Progenitor cell of endocrine pancreas (in vitro differentiated cells): ENCODE measurements at regions not wholly inside any gene's neighbourhood (a gene's known extent, or its start where the extent isn't known, plus 50 kb on each side); places are given as distances from the start of the nearest gene placed in this dataset.
"Not testable (repeated sequence)": the region's sequence is repeated elsewhere in the genome, so short reads cannot be mapped to it uniquely, and the experiment has no call there.

Experiments used
- DNase-seq: peaks from one replicate; pipeline ENCODE4 v3.0.0; 2021; ENCODE audit warnings: low spot score; ENCODE audit not compliant: unreplicated experiment
- H3K27ac Mint-ChIP-seq: 2 replicates; pipeline ENCODE4 v1.8.0; 2021; ENCODE audit warnings: mild to moderate bottlenecking, moderate library complexity, mixed read lengths
- H3K27me3 Mint-ChIP-seq: 2 replicates; pipeline ENCODE4 v1.8.0; 2021; ENCODE audit warnings: mixed read lengths
- H3K36me3 Mint-ChIP-seq: 2 replicates; pipeline ENCODE4 v1.8.0; 2022; ENCODE audit warnings: mixed read lengths; ENCODE audit not compliant: insufficient read depth
- H3K4me1 Mint-ChIP-seq: 2 replicates; pipeline ENCODE4 v1.8.0; 2021; ENCODE audit warnings: low read depth, mixed read lengths
- H3K4me3 Mint-ChIP-seq: 2 replicates; pipeline ENCODE4 v1.8.0; 2021; ENCODE audit warnings: low read depth, mild to moderate bottlenecking, moderate library complexity, mixed read lengths
- H3K9me3 Mint-ChIP-seq: 2 replicates; pipeline ENCODE4 v1.8.0; 2021; ENCODE audit warnings: low read depth, mixed read lengths
- CTCF ChIP-seq: fragments of 200-600 bp; sonication (generic); IDR thresholded peaks from one replicate; pipeline ENCODE4 v1.5.0; 2021; ENCODE audit warnings: antibody characterized with exemption, mild to moderate bottlenecking; ENCODE audit not compliant: unreplicated experiment

- peaks cover 2% of the 10 kb centered on the region for H3K27me3 Mint-ChIP-seq
- DNase-seq: no peak
- no peaks in the 10 kb centered on the region for H3K36me3 Mint-ChIP-seq
- H3K4me1 Mint-ChIP-seq: no peaks in the 10 kb centered on the region
- TF ChIP-seq CTCF: no peak
- no peak overlapping the region for H3K27ac Mint-ChIP-seq
- H3K4me3 Mint-ChIP-seq: no peak overlapping the region
- H3K9me3 Mint-ChIP-seq: no peaks in the 10 kb centered on the region
These were observed 354.6 kb downstream of the ZNF326 start for GRCh38 chr1:90349510-90349909.

DNA sequence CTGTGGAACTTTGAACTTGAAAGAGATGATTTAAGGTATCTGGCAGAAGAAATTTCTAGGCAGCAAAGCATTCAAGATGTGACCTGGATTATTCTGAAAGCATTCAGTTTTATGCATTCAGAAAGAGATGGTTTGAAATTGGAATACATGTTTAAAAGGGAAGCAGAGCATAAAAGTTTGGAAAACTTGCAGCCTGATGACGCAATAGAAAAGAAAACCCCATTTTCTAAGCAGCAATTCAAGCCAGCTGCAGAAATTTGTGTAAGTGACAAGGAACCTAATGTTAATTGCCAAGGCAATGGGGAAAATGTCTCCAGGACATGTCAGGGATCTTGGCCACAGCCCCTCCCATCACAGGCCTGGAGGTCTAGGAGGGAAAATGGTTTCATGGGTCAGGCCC, 354.0 kb downstream of the ZNF326 start:
- Mint-ChIP-seq H3K9me3 (no peaks in the 10 kb centered on the region), H3K36me3 (no peaks in the 10 kb centered on the region), H3K27me3 (no peaks in the 10 kb centered on the region), H3K4me1 (no peaks in the 10 kb centered on the region), H3K4me3 (no peak overlapping the region), H3K27ac (no peak overlapping the region)
- no peak for TF ChIP-seq CTCF
- DNase-seq: no peak

DNA sequence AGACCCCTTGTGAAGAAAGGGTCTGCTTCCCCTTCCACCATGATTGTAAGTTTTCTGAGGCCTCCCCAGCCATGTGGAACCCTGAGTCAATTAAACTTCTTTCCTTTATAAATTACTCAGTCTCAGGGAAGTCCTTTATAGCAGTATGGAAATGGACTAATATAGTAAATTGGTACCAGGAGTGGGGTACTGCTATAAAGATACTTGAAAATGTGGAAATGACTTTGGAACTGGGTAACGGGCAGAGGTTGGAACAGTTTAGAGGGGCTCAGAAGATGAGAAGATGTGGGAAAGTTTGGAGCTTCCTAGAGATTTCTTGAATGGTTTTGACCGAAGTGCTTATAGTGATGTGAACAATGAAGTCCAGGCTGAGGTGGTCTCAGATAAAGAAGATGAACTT, 353.5 kb downstream of the ZNF326 start:
- H3K36me3 Mint-ChIP-seq, H3K4me3 Mint-ChIP-seq: not testable (repeated sequence)

GRCh38 chr1:90347366-90347765, 352.5 kb downstream of the ZNF326 start:
- no peak for DNase-seq
- no peaks in the 10 kb centered on the region for H3K27me3 Mint-ChIP-seq
- H3K27ac Mint-ChIP-seq: no peak overlapping the region
- no peaks in the 10 kb centered on the region for H3K9me3 Mint-ChIP-seq
- H3K4me1 Mint-ChIP-seq: no peaks in the 10 kb centered on the region
- no peak overlapping the region for H3K4me3 Mint-ChIP-seq
- no peaks in the 10 kb centered on the region for H3K36me3 Mint-ChIP-seq
- no peak for TF ChIP-seq CTCF

More for the DNA sequence above, 353.5 kb downstream of the ZNF326 start:
- H3K27me3 Mint-ChIP-seq, DNase-seq, H3K4me1 Mint-ChIP-seq, H3K9me3 Mint-ChIP-seq, H3K27ac Mint-ChIP-seq: not testable (repeated sequence)

DNA sequence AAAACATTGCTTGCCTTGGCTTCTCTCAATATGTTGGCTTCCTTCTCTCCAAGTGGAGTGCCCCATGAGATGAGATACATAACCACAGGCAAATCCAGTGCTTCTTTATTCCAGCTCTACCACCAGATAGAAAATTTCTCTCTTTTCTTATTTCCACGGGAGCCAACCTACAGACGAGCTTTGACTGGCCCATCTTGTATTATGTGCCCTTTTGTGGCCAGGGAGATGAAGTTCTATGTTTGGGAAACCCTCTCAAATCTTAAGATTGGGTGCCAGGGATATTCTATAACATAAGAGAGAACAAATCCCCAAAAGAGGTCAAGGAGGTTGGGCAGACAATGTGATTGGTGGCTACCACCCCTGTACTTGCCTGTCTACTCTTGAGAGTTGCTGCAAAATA, 351.8 kb downstream of the ZNF326 start:
- TF ChIP-seq CTCF: no peak
- no peaks in the 10 kb centered on the region for H3K4me1 Mint-ChIP-seq
- no peak for DNase-seq
- no peaks in the 10 kb centered on the region for H3K9me3 Mint-ChIP-seq
- H3K4me3 Mint-ChIP-seq: no peak overlapping the region
- no peak overlapping the region for H3K27ac Mint-ChIP-seq
- H3K27me3 Mint-ChIP-seq: no peaks in the 10 kb centered on the region
- H3K36me3 Mint-ChIP-seq: no peaks in the 10 kb centered on the region

DNA sequence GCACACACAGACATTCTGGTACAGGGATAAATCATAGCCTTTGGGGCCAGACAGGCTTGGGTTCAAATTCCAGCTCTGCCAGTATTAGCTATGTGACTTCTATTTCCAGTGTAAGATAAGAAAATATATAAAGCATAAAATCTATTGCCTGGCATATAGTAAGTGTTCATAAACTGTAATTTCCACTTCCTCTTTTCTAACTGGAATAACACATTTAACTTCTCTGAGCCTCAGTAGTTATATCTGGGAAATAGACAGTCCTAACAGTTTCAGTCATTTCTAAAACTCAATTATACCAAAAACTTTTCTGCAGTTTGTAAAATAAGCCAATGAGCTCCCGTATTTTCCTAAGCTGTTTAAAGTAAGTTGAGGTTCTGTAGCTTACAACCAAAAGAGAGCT, 351.4 kb downstream of the ZNF326 start:
- H3K36me3 Mint-ChIP-seq: no peaks in the 10 kb centered on the region
- H3K27me3 Mint-ChIP-seq: no peaks in the 10 kb centered on the region
- H3K27ac Mint-ChIP-seq: no peak overlapping the region
- no peaks in the 10 kb centered on the region for H3K4me1 Mint-ChIP-seq
- no peak overlapping the region for H3K4me3 Mint-ChIP-seq
- no peaks in the 10 kb centered on the region for H3K9me3 Mint-ChIP-seq
- TF ChIP-seq CTCF: no peak
- no peak for DNase-seq
